ENCODE measurements at regions not wholly inside any gene's neighbourhood (a gene's known extent, or its start where the extent isn't known, plus 50 kb on each side); places are given as distances from the start of the nearest gene placed in this dataset.

- no peak for DNase-seq
These were observed 85.6 kb upstream of the TNRC6C start for GRCh38 chr17:77872714-77873499.

- DNase-seq: no peak
These were observed 84.8 kb upstream of the TNRC6C start for GRCh38 chr17:77873500-77874302.

- no peak for DNase-seq
These were observed 84.0 kb upstream of the TNRC6C start for GRCh38 chr17:77874303-77875050.

- no peak for DNase-seq
These were observed 83.3 kb upstream of the TNRC6C start for GRCh38 chr17:77875051-77875780.

DNA sequence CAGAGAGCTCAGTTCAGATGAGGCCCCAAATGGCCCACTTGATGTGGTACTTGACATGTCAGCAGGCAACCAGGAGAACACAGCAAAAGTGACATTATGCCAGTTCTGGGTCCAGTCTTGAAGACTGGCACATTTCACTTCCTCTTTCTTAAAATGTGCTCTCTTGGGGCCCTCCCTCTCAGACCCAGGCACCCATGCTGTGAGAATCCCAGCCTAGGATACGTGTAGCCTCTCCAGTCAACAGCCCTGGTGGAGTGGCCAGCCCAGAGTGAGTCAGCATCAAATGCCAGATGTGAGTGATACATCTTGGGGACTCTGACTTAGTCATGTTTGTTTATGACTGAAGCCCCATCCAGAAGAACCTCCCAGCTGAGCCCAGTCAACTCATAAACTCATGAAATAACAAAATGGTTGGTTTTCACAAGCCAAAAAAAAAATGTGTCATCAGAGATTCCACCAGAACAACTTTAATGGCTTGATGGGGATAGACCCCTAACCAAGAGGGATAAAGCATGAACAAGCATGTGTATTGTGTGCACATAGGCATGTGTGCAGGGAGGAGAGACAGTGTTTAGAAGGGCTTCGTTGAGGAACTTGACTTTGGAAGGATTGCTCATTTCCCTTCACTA lies 82.5 kb upstream of the TNRC6C start:
- DNase-seq: no peak

DNA sequence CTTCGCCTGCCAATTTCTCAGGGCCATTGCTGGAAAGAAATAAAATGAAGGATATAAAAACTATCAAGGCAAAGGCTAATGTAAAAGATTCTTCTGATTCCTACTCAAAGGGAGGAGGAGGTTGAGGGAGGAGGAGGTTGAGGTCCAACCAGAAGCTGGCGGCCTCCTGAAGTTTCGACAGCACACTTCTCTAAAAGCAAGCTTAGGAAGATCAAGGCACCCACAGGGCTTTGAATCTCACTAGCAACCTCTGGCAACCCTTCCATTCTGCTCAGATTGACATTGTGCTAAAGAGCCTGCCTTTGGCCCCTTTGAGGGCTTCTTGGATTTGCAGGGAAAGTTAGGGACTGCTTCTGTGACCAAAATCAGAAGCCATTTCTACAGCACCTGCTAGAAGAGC lies 81.5 kb upstream of the TNRC6C start:
- DNase-seq: no peak

- no peak for DNase-seq
These were observed 80.7 kb upstream of the TNRC6C start for GRCh38 chr17:77877646-77878355.

DNA sequence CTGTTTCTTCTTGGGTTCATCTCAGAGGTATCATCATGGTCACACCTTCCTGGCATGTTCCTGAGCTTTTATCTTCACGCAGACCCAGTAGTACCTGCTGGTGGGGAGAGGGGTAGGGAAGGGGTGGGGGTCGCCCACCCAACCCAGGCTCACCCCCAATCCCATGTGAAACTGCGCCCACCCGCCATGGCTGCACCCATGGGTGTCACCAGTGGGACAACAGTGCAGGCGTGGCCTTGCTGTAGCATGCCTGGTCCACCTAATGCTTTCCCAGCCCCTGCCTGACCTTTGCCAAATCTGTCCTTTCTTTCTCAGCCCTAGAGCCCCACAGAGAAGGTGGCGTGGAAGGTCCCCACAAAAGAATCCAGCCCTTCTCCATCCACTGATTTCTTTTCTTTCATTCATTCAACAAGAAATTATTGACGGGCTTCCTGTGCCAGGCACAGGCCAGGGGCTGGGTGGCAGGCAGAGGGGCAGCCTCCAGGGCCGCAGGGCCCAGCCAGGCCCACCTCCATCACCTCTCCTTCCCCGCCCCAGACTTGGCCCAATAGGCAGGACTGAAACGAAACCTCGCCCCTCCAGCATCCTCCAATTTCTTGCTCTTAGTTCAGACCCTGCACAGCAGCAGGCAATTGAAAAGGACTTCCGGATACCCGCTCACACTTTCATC lies 79.1 kb upstream of the TNRC6C start:
- DNase-seq: no peak

- DNase-seq: no peak
These were observed 78.6 kb upstream of the TNRC6C start for GRCh38 chr17:77879896-77880280.

- no peak for DNase-seq
These were observed 77.6 kb upstream of the TNRC6C start for GRCh38 chr17:77880711-77881450.

GRCh38 chr17:77881545-77881944 lies 77.0 kb upstream of the TNRC6C start:
- no peak for DNase-seq

GRCh38 chr17:77882040-77882439 lies 76.5 kb upstream of the TNRC6C start:
- no peak for DNase-seq

GRCh38 chr17:77882481-77883212 lies 75.9 kb upstream of the TNRC6C start:
- no peak for DNase-seq

DNA sequence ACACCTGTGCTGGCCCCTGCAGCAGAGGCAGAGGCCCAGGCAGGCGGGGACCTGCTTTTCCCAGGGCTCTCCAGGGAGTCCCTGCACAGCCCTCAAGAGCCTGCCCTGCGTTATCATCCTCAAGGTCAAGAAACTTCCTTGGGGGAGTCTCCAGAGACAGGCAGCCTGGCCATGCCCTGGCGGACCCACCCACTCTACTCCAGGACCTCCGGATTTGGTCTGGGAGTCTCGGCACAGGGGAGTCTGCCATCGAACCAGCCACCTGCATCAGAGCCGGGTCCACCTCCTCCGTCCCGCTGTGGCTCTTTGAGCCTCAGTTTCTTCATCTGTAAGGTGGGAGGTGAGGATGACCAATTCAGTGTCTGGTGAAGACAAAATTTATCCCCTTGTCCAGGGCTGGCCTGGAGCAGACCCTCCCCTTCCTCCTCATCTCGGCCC lies 75.3 kb upstream of the TNRC6C start:
- no peak for DNase-seq

DNA sequence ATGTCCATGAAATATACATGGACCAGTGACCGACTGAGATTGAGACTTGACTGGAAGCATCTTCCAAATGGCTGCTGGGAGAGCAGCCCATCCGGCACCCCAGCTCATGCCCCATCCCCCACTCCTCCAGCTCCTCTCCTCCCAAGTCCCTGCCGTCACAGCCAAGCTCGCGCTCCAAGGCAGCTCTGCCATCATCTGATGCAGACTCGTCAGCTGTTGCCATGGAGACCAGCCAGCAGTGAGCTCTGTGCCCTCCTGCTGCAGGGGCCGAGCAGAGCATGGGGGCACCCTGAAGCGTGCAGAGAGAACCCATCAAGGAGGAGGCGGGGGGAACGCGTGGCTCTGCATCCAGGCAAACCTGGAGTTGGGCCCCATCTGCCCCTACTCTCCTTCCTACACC lies 74.5 kb upstream of the TNRC6C start:
- no peak for DNase-seq

GRCh38 chr17:77884967-77885641 lies 73.4 kb upstream of the TNRC6C start:
- no peak for DNase-seq

GRCh38 chr17:77885678-77886386 lies 72.7 kb upstream of the TNRC6C start:
- no peak for DNase-seq

DNA sequence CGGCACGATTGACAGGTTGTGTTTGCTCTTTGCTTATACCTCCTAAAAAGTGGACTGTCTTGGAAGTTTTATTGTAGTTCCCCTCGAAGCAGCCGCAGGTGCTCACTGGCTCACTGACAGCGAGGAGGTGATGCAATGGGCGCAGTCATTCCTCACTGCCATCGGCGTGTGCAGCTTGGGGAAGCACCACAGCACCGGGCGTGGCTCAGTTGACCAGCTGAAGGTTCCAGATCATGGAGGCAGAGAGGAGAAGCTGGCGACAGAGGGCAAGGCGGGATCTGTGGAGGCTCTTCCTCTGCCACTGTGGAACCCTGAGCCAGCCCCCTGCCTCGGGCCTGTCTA lies 72.1 kb upstream of the TNRC6C start:
- no peak for DNase-seq

- no peak for DNase-seq
These were observed 71.4 kb upstream of the TNRC6C start for GRCh38 chr17:77887110-77887463.
